Endothelial cell of umbilical vein (primary cell): ENCODE measurements at regions not wholly inside any gene's neighbourhood (a gene's known extent, or its start where the extent isn't known, plus 50 kb on each side); places are given as distances from the start of the nearest gene placed in this dataset.

Source experiments
- BruUV-seq: library from RNA; stranded (reverse); fragments of 400-500 nt; replicated peaks from 2 replicates; lab custom pipeline; 2021; lab: Mats Ljungman, UMichigan
- CTCF ChIA-PET: fragments of 300-600, 350-600 bp; sonication (Branson Sonifier 250); formaldehyde crosslinking; loops from one replicate; lab custom pipeline; 2021; ENCODE audit warnings: antibody characterized with exemption, inconsistent platforms; lab: Charles Lee
- POLR2A ChIA-PET: fragments of 300-600, 350-600 bp; sonication (Branson Sonifier 250); formaldehyde crosslinking; loops from one replicate; lab custom pipeline; 2021; ENCODE audit warnings: antibody characterized with exemption, inconsistent platforms; lab: Charles Lee
- DNase-seq: peaks from one replicate; pipeline ENCODE4 v3.0.0-alpha.2; 2011; ENCODE audit warnings: low read depth, low spot score
- FAIRE-seq: peaks from 2 replicates; lab custom pipeline; 2011; peaks lifted over from hg19 to GRCh38; lab: Jason Lieb, UNC
- H2AFZ ChIP-seq: 2 replicates; pipeline ENCODE4 v1.6.0; 2012; ENCODE audit warnings: low read depth, low read length, control low read depth, inconsistent platforms
- H3K27ac ChIP-seq: 2 replicates; pipeline ENCODE4 v1.5.1; 2011; ENCODE audit warnings: low read depth, mild to moderate bottlenecking, control low read depth, low read length, moderate library complexity; ENCODE audit not compliant: insufficient read depth
- H3K27me3 ChIP-seq, 2 experiments: 2 replicates each; pipeline versions ENCODE4 v1.6.0 to v1.6.1; 2011; ENCODE audit warnings: low read length in 2 of 2, mixed read lengths in 1 of 2; ENCODE audit not compliant: control insufficient read depth in 2 of 2, insufficient read depth in 2 of 2
- H3K36me3 ChIP-seq, 2 experiments: 2 replicates in 1 of 2; 3 replicates in 1 of 2; pipeline ENCODE4 v1.5.1; 2011; ENCODE audit warnings: low read length in 2 of 2, mild to moderate bottlenecking in 1 of 2, moderate library complexity in 1 of 2; ENCODE audit not compliant: control insufficient read depth in 2 of 2, insufficient read depth in 2 of 2; ENCODE audit errors: extremely low read depth in 1 of 2
- H3K4me1 ChIP-seq: 3 replicates; pipeline ENCODE4 v1.5.1; 2011; ENCODE audit warnings: mild to moderate bottlenecking, low read length; ENCODE audit not compliant: control insufficient read depth, insufficient read depth; ENCODE audit errors: extremely low read depth
- H3K4me2 ChIP-seq: 2 replicates; pipeline ENCODE4 v1.6.1; 2011; ENCODE audit warnings: low read length, control low read depth, mixed read lengths; ENCODE audit not compliant: insufficient read depth
- H3K4me3 ChIP-seq, 3 experiments: fragments of 200-600 bp in 1 of 3; sonication (generic), shearing (Covaris generic) in 1 of 3; replicated peaks in 1 of 3; 2 replicates each; pipeline ENCODE4 v1.5.1; 2011 to 2016; ENCODE audit warnings: control low read depth in 3 of 3, low read length in 3 of 3, mild to moderate bottlenecking in 2 of 3, inconsistent platforms in 1 of 3, low read depth in 1 of 3, moderate library complexity in 1 of 3; ENCODE audit not compliant: insufficient read depth in 1 of 3
- H3K79me2 ChIP-seq: 2 replicates; pipeline ENCODE4 v1.6.0; 2012; ENCODE audit warnings: low read length, inconsistent platforms; ENCODE audit not compliant: control insufficient read depth, insufficient read depth
- H3K9ac ChIP-seq: replicated peaks from 2 replicates; pipeline ENCODE3; 2011; ENCODE audit warnings: low read length, control low read depth; ENCODE audit not compliant: insufficient read depth; ENCODE audit errors: extremely low read depth
- H3K9me1 ChIP-seq: replicated peaks from 3 replicates; pipeline ENCODE4 v1.6.0; 2011; ENCODE audit warnings: mild to moderate bottlenecking, low read length; ENCODE audit not compliant: control insufficient read depth, insufficient read depth; ENCODE audit errors: extremely low read depth
- H3K9me3 ChIP-seq: replicated peaks from 2 replicates; pipeline ENCODE4 v1.5.1; 2012; ENCODE audit warnings: low read length, inconsistent platforms; ENCODE audit not compliant: control insufficient read depth, insufficient read depth
- H4K20me1 ChIP-seq: replicated peaks from 2 replicates; pipeline ENCODE3; 2011; ENCODE audit warnings: mild to moderate bottlenecking, low read length; ENCODE audit not compliant: control insufficient read depth, insufficient read depth; ENCODE audit errors: extremely low read depth
- EZH2 ChIP-seq: IDR thresholded peaks from 2 replicates; pipeline ENCODE4 v1.6.1; 2012; ENCODE audit warnings: borderline replicate concordance, low read depth, mild to moderate bottlenecking, moderate library complexity, low read length, inconsistent platforms; ENCODE audit not compliant: severe bottlenecking
- FOS ChIP-seq: IDR thresholded peaks from 2 replicates; pipeline ENCODE4 v1.6.1; 2011; ENCODE audit warnings: mild to moderate bottlenecking, low read length, moderate library complexity, borderline replicate concordance; ENCODE audit not compliant: insufficient read depth
- GATA2 ChIP-seq: IDR thresholded peaks from 2 replicates; pipeline ENCODE4 v1.7.0; 2011; ENCODE audit warnings: low read depth, mild to moderate bottlenecking, moderate library complexity, mixed read lengths, low read length; ENCODE audit not compliant: insufficient read length, insufficient read depth
- JUN ChIP-seq: IDR thresholded peaks from 2 replicates; pipeline ENCODE4 v1.6.1; 2011; ENCODE audit warnings: borderline replicate concordance, low read depth; ENCODE audit not compliant: insufficient read length, insufficient read depth
- POLR2A ChIP-seq: IDR thresholded peaks from 2 replicates; pipeline ENCODE4 v1.6.1; 2012; ENCODE audit warnings: low read depth, mild to moderate bottlenecking, control low read depth, low read length
- POLR2AphosphoS5 ChIP-seq: IDR thresholded peaks from 2 replicates; pipeline ENCODE4 v1.6.1; 2012; ENCODE audit warnings: low read depth, mild to moderate bottlenecking, control low read depth, low read length, moderate library complexity; ENCODE audit not compliant: insufficient read depth
- dilution Hi-C: fragments of 300-500 bp; cut with MboI; formaldehyde crosslinking; loops from one replicate; pipeline ENCODE4 v1.15.0; 2019; ENCODE audit warnings: low sequenced_read_pairs; ENCODE audit not compliant: extremely low pct_ligation_motif_present
- intact Hi-C: fragments of 100-400 bp; cut with micrococcal nuclease; formaldehyde crosslinking; loops from one replicate; pipeline ENCODE4 v1.10.0; 2022
- TF ChIP-seq, protein P1 (sequence below): IDR thresholded peaks from 2 replicates; pipeline ENCODE4 v1.6.1; 2011; ENCODE audit not compliant: insufficient read depth, insufficient read length
- TF ChIP-seq, protein P2 (sequence below), 2 donors: IDR thresholded peaks; 1 replicate in 1 of 2; 2 replicates in 1 of 2; pipeline ENCODE4 v1.5.1; 2011; ENCODE audit warnings: low read length in 2 of 2, mild to moderate bottlenecking in 2 of 2, moderate library complexity in 2 of 2, control low read depth in 1 of 2, inconsistent platforms in 1 of 2, low read depth in 1 of 2; ENCODE audit not compliant: insufficient read depth in 1 of 2; ENCODE audit errors: extremely low read depth in 1 of 2

DNA sequence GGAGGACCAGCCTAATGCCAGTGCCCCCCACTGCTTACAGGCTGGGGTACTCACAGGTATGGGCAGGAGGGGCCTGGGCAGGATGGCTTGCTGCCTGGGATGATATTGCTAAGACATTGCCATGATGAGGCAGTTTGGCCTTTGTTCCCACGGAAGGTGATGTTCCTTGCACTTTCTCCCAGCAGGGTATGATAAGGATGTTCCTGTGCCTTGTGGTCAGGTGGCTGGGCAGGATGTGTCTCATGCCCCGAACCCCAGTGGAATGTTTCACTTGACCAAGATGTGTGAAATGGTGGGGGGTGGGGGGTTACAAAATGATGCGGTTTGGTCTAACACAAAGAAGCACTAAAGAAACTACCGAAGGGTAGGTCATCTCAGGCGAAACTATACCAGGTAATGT, 337.8 kb upstream of the ZFHX3 start:
- TF ChIP-seq GATA2 (no peak), POLR2A (no peak), JUN (no peak), FOS (no peak), EZH2 (no peak), POLR2AphosphoS5 (no peak)
- TF ChIP-seq, protein P1, sequence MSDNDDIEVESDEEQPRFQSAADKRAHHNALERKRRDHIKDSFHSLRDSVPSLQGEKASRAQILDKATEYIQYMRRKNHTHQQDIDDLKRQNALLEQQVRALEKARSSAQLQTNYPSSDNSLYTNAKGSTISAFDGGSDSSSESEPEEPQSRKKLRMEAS: no peak
- TF ChIP-seq, protein P2, sequence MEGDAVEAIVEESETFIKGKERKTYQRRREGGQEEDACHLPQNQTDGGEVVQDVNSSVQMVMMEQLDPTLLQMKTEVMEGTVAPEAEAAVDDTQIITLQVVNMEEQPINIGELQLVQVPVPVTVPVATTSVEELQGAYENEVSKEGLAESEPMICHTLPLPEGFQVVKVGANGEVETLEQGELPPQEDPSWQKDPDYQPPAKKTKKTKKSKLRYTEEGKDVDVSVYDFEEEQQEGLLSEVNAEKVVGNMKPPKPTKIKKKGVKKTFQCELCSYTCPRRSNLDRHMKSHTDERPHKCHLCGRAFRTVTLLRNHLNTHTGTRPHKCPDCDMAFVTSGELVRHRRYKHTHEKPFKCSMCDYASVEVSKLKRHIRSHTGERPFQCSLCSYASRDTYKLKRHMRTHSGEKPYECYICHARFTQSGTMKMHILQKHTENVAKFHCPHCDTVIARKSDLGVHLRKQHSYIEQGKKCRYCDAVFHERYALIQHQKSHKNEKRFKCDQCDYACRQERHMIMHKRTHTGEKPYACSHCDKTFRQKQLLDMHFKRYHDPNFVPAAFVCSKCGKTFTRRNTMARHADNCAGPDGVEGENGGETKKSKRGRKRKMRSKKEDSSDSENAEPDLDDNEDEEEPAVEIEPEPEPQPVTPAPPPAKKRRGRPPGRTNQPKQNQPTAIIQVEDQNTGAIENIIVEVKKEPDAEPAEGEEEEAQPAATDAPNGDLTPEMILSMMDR (IDR thresholded peaks at IDR 0.05; ENCODE audit: extremely low read depth in 1 of 2, insufficient read depth in 1 of 2, low read depth in 1 of 2, low read length in 2 of 2): no peak
- dilution Hi-C loops (no loop called here), intact Hi-C loops (no loop called here)
- no peak for FAIRE-seq
- POLR2A ChIA-PET: no interaction called here
- Histone ChIP-seq H3K9me3 (no peaks in the 10 kb centered on the region), H3K4me1 (no peaks in the 10 kb centered on the region), H3K79me2 (no peaks in the 10 kb centered on the region), H3K27me3 (no peaks in the 10 kb centered on the region), H3K36me3 (no peaks in the 10 kb centered on the region), H3K9me1 (no peaks in the 10 kb centered on the region), H4K20me1 (no peaks in the 10 kb centered on the region), H3K4me2 (no peak overlapping the region), H3K9ac (no peak overlapping the region), H3K4me3 (no peak overlapping the region), H2AFZ (no peak overlapping the region), H3K27ac (no peak overlapping the region)
- no TSS peak for BruUV-seq
- no peak for DNase-seq
- CTCF ChIA-PET: no interaction called here
